ENCODE measurements at regions not wholly inside any gene's neighbourhood (a gene's known extent, or its start where the extent isn't known, plus 50 kb on each side); places are given as distances from the start of the nearest gene placed in this dataset. TPM values are rescaled to one million over a fixed set of nuclear protein-coding genes. Genes with fewer than 3 reads are reported as not detected.
"Not testable (repeated sequence)": the region's sequence is repeated elsewhere in the genome, so short reads cannot be mapped to it uniquely, and the experiment has no call there.

DNA sequence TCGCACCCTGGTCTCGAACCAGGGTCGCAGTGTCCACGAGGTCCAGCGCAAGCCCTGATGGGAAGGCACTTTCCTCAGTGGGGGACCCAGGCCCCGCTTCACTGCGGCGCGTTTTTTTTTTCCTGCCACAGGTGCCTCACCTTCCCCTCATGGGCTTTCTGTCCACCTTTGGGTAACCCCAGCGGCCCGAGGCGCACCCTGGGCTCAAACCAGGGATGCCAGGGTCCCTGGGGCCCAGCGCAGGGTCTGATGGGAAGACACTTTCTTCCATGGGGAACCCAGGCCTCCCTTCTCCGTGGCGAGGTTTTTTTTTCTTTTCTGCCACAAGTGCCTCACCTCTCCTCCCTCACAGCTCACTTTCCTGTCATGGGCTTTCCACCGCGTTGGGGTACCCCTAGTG, 1269.9 kb downstream of the FOXD4L5 start:
- Histone ChIP-seq H3K36me3 (ENCODE audit: control insufficient read depth, insufficient read depth, low read length) (no peaks in the 10 kb centered on the region), H3K4me3 (ENCODE audit: low read depth, low read length) (no peak overlapping the region), H3K27me3 (ENCODE audit: control insufficient read depth, insufficient read depth, low read length) (no peaks in the 10 kb centered on the region)
- DNase-seq (ENCODE audit: low read depth), result no peak
- ChIA-PET POLR2A (no interaction called here), CTCF (no interaction called here)
- no peak for TF ChIP-seq CTCF (IDR thresholded peaks at IDR 0.05; ENCODE audit: insufficient read depth, low read depth, low read length)

DNA sequence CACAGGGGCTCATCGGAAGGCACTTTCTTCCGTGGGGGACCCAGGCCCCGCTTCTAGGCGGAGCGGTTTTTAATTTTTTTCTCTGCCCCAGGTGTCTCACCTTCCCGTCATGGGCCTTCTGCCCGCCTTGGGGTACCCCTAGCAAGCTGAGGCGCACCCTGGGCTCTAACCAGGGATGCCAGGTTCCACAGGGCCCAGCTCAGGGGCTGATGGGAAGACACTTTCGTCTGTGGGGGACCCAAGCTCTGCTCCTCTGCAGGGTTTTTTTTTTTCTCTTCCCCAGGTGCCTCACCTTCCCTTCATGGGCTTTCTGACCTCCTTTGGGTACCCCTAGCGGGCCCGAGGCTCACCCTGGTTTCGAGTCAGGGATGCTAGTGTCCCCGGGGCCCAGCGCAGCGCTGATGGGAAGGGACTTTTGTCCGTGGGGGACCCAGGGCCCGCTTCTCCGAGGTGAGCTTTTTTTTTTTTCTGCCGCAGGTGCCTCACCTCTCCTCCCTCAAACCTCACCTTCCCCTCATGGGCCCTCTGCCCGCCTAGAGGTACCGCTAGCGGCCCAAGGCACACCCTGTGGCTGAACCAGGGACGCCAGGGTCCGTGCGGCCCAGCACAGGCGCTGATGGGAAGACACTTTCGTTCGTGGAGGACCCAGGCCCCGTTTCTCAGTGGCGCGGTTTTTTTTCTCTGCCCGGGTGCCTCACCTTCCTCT, 1270.5 kb downstream of the FOXD4L5 start:
- H3K36me3 ChIP-seq (ENCODE audit: control insufficient read depth, insufficient read depth, low read length); DNase-seq (ENCODE audit: low read depth); CTCF ChIA-PET; POLR2A ChIA-PET; H3K4me3 ChIP-seq (ENCODE audit: low read depth, low read length); H3K27me3 ChIP-seq (ENCODE audit: control insufficient read depth, insufficient read depth, low read length): not testable (repeated sequence)

DNA sequence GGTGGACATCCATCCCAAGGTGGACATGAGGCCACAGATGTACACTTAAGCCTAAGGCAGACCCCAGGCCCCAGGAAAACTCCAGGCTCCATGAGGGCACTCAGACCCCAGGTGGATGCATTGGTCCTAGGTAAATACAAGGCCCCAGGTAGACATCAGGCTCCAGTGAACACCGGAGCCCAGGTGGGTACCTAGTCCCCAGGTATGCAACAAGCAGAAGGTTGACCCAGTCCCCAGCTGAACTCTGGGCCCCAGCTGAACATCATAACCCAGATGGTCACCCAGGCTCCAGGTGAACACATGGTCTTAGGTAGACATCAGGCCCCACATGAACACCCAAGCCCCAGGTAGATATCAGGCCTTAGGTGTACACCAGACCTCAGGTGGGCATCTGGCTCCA, 1271.9 kb downstream of the FOXD4L5 start:
- H3K4me3 ChIP-seq (ENCODE audit: low read depth, low read length); POLR2A ChIA-PET; H3K27me3 ChIP-seq (ENCODE audit: control insufficient read depth, insufficient read depth, low read length); H3K36me3 ChIP-seq (ENCODE audit: control insufficient read depth, insufficient read depth, low read length); CTCF ChIA-PET; DNase-seq (ENCODE audit: low read depth): not testable (repeated sequence)

DNA sequence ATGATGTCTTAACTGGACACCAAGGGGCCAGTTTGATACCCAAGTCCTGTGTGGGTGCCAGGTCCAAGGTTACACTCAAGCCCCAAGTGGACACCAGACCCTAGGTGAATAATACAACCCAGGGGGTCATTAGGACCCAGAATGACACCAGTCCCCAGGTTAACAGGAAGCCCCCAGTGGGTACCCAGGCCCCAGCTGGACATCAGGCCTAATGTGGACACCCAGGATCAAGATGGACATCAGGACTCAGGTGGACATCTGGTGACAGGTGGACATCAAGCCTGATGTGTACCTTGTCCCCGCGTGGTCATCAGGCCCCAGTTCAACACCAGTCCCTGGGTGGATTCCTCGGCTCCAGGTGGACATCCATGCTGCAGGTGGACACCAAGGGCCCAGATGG, 1273.0 kb downstream of the FOXD4L5 start:
- POLR2A ChIA-PET; DNase-seq (ENCODE audit: low read depth); H3K27me3 ChIP-seq (ENCODE audit: control insufficient read depth, insufficient read depth, low read length); CTCF ChIA-PET; H3K4me3 ChIP-seq (ENCODE audit: low read depth, low read length); H3K36me3 ChIP-seq (ENCODE audit: control insufficient read depth, insufficient read depth, low read length): not testable (repeated sequence)

GRCh38 chr9:63979741-63980140, 1305.3 kb downstream of the FOXD4L5 start:
- POLR2A ChIA-PET; H3K4me3 ChIP-seq (ENCODE audit: low read depth, low read length); CTCF ChIA-PET; H3K27me3 ChIP-seq (ENCODE audit: control insufficient read depth, insufficient read depth, low read length); DNase-seq (ENCODE audit: low read depth); H3K36me3 ChIP-seq (ENCODE audit: control insufficient read depth, insufficient read depth, low read length): not testable (repeated sequence)

Small RNA genes lying in the stretch of these regions (small RNA-seq; reads per million reads assigned to genes)
- not detected for gene RF00026 (ENCODE audit: insufficient read length, low read depth, low replicate concordance)

All from BJ (cell line).